Choroid plexus epithelial cell (primary cell): ENCODE measurements at regions not wholly inside any gene's neighbourhood (a gene's known extent, or its start where the extent isn't known, plus 50 kb on each side); places are given as distances from the start of the nearest gene placed in this dataset.

Experiments
- DNase-seq: peaks from one replicate; pipeline ENCODE4 v3.0.0-alpha.2; 2010; ENCODE audit warnings: low read depth
- H3K4me3 ChIP-seq: 2 replicates; pipeline ENCODE4 v1.5.1; 2011; ENCODE audit warnings: low read depth, mild to moderate bottlenecking, control low read depth, low read length, moderate library complexity
- CTCF ChIP-seq: conservative IDR thresholded peaks from 2 replicates; pipeline ENCODE4 v1.5.1; 2011; ENCODE audit warnings: low read depth, mild to moderate bottlenecking, control low read depth, inconsistent platforms, low read length, moderate library complexity

- no peak for DNase-seq
- no peak for TF ChIP-seq CTCF
- H3K4me3 ChIP-seq = no peak overlapping the region
Observed at GRCh38 chr10:111131168-111131799, 54.5 kb downstream of the ADRA2A start.

- DNase-seq = no peak
- no peak for TF ChIP-seq CTCF
- no peak overlapping the region for H3K4me3 ChIP-seq
Observed at GRCh38 chr10:111137007-111137406, 60.2 kb downstream of the ADRA2A start.

- DNase-seq = no peak
- no peak for TF ChIP-seq CTCF
- no peak overlapping the region for H3K4me3 ChIP-seq
Observed at GRCh38 chr10:111137587-111137986, 60.8 kb downstream of the ADRA2A start.

- H3K4me3 ChIP-seq = no peak overlapping the region
- no peak for TF ChIP-seq CTCF
Observed at GRCh38 chr10:111138544-111138943, 61.7 kb downstream of the ADRA2A start.

GRCh38 chr10:111139567-111139966 is 62.7 kb downstream of the ADRA2A start:
- TF ChIP-seq CTCF = no peak
- DNase-seq = no peak
- no peak overlapping the region for H3K4me3 ChIP-seq

More at GRCh38 chr10:111138544-111138943, 61.7 kb downstream of the ADRA2A start:
- no peak for DNase-seq

- H3K4me3 ChIP-seq = no peak overlapping the region
- DNase-seq = no peak
- no peak for TF ChIP-seq CTCF
Observed at GRCh38 chr10:111142092-111142768, 65.4 kb downstream of the ADRA2A start.
